Smooth muscle cell (in vitro differentiated cells): ENCODE measurements at regions not wholly inside any gene's neighbourhood (a gene's known extent, or its start where the extent isn't known, plus 50 kb on each side); places are given as distances from the start of the nearest gene placed in this dataset.

Experiments
- DNase-seq: peaks from one replicate; lab custom pipeline; 2025; ENCODE audit not compliant: unreplicated experiment; lab: John Stamatoyannopoulos, UW
- H2AFZ ChIP-seq: fragments of 200-600 bp; sonication (generic); 2 replicates; pipeline ENCODE4 v1.6.0; 2016; ENCODE audit warnings: antibody characterized with exemption, low read depth, mild to moderate bottlenecking
- H3F3A ChIP-seq: fragments of 200-600 bp; sonication (generic); 2 replicates; pipeline ENCODE4 v1.6.0; 2017; ENCODE audit warnings: antibody characterized with exemption, low read depth
- H3K27ac ChIP-seq: fragments of 200-600 bp; sonication (generic); 2 replicates; pipeline ENCODE4 v1.5.1; 2016; ENCODE audit warnings: low read depth, mild to moderate bottlenecking
- H3K27me3 ChIP-seq: fragments of 200-600 bp; sonication (generic); 2 replicates; pipeline ENCODE4 v1.6.1; 2016; ENCODE audit warnings: low read depth, mild to moderate bottlenecking
- H3K36me3 ChIP-seq: fragments of 200-600 bp; sonication (generic); 2 replicates; pipeline ENCODE4 v1.5.1; 2016; ENCODE audit warnings: low read depth
- H3K4me1 ChIP-seq: fragments of 200-600 bp; sonication (generic); 2 replicates; pipeline ENCODE4 v1.5.1; 2016; ENCODE audit warnings: low read depth
- H3K4me2 ChIP-seq: fragments of 200-600 bp; sonication (generic); 2 replicates; pipeline ENCODE4 v1.6.0; 2016; ENCODE audit warnings: mild to moderate bottlenecking
- H3K4me3 ChIP-seq: fragments of 200-600 bp; sonication (generic); 2 replicates; pipeline ENCODE4 v1.5.1; 2016; ENCODE audit warnings: mild to moderate bottlenecking
- H3K79me2 ChIP-seq: fragments of 200-600 bp; sonication (generic); 2 replicates; pipeline ENCODE4 v1.6.0; 2016; ENCODE audit warnings: low read depth, mild to moderate bottlenecking
- H3K9ac ChIP-seq: fragments of 200-600 bp; sonication (generic); 2 replicates; pipeline ENCODE4 v1.6.0; 2016; ENCODE audit warnings: low read depth
- H3K9me3 ChIP-seq: fragments of 200-600 bp; sonication (generic); replicated peaks from 2 replicates; pipeline ENCODE4 v1.5.1; 2016; ENCODE audit warnings: low read depth
- H4K20me1 ChIP-seq: fragments of 200-600 bp; sonication (generic); 2 replicates; pipeline ENCODE4 v1.6.0; 2016; ENCODE audit warnings: low read depth
- CTCF ChIP-seq: fragments of 200-600 bp; sonication (generic); IDR thresholded peaks from 2 replicates; pipeline ENCODE4 v1.5.1; 2017; ENCODE audit warnings: borderline replicate concordance, mild to moderate bottlenecking, antibody characterized with exemption; ENCODE audit not compliant: insufficient read depth, poor library complexity, severe bottlenecking
- WGBS: methylation state at CpG from one replicate; pipeline ENCODE4 v1.1.7; 2016; ENCODE audit warnings: low lambda C conversion rate; 5-methylcytosine and 5-hydroxymethylcytosine counted together

- H2AFZ ChIP-seq: no peak overlapping the region
- H3K4me3 ChIP-seq: no peak overlapping the region
- H3K4me2 ChIP-seq: no peak overlapping the region
- H3K4me1 ChIP-seq: no peaks in the 10 kb centered on the region
- no peak overlapping the region for H3K9ac ChIP-seq
- H4K20me1 ChIP-seq: no peaks in the 10 kb centered on the region
- H3K79me2 ChIP-seq: no peaks in the 10 kb centered on the region
- no peaks in the 10 kb centered on the region for H3K9me3 ChIP-seq
- TF ChIP-seq CTCF: no peak
- H3K36me3 ChIP-seq: no peaks in the 10 kb centered on the region
- no peak for DNase-seq
- WGBS: 87% methylated on average over 4 of the region's 4 CpGs
- no peaks in the 10 kb centered on the region for H3K27me3 ChIP-seq
- H3F3A ChIP-seq: no peaks in the 10 kb centered on the region
- H3K27ac ChIP-seq: no peak overlapping the region
These were observed 505.1 kb upstream of the TMPRSS15 start for GRCh38 chr21:18908641-18909040.

- Histone ChIP-seq H2AFZ (no peak overlapping the region), H3F3A (no peaks in the 10 kb centered on the region), H3K9me3 (no peaks in the 10 kb centered on the region), H3K27ac (no peak overlapping the region), H3K4me2 (no peak overlapping the region), H3K36me3 (no peaks in the 10 kb centered on the region), H3K79me2 (no peaks in the 10 kb centered on the region), H3K4me3 (no peak overlapping the region), H3K27me3 (no peaks in the 10 kb centered on the region), H4K20me1 (no peaks in the 10 kb centered on the region), H3K9ac (no peak overlapping the region), H3K4me1 (no peaks in the 10 kb centered on the region)
- no peak for TF ChIP-seq CTCF
- 88% methylated on average over 4 of the region's 4 CpGs for WGBS
- DNase-seq: no peak
These were observed 510.3 kb upstream of the TMPRSS15 start for GRCh38 chr21:18913914-18914313.

- Histone ChIP-seq H3K36me3 (no peaks in the 10 kb centered on the region), H3K9ac (no peak overlapping the region), H3K4me3 (no peak overlapping the region), H3F3A (no peaks in the 10 kb centered on the region), H3K4me1 (no peaks in the 10 kb centered on the region), H3K27ac (no peak overlapping the region), H3K79me2 (no peaks in the 10 kb centered on the region), H3K27me3 (no peaks in the 10 kb centered on the region), H4K20me1 (no peaks in the 10 kb centered on the region), H3K9me3 (no peaks in the 10 kb centered on the region), H2AFZ (no peak overlapping the region), H3K4me2 (no peak overlapping the region)
- TF ChIP-seq CTCF: no peak
- no peak for DNase-seq
- WGBS: 90% methylated on average over 2 of the region's 2 CpGs
These were observed 511.0 kb upstream of the TMPRSS15 start for GRCh38 chr21:18914570-18914969.

- H3K79me2 ChIP-seq: no peaks in the 10 kb centered on the region
- no peak overlapping the region for H3K4me3 ChIP-seq
- no peaks in the 10 kb centered on the region for H3K9me3 ChIP-seq
- no peaks in the 10 kb centered on the region for H3K27me3 ChIP-seq
- DNase-seq: no peak
- H3K4me2 ChIP-seq: no peak overlapping the region
- TF ChIP-seq CTCF: no peak
- no peaks in the 10 kb centered on the region for H3K4me1 ChIP-seq
- no peaks in the 10 kb centered on the region for H3F3A ChIP-seq
- no peaks in the 10 kb centered on the region for H4K20me1 ChIP-seq
- no peak overlapping the region for H2AFZ ChIP-seq
- H3K36me3 ChIP-seq: no peaks in the 10 kb centered on the region
- WGBS: 86% methylated on average over 6 of the region's 6 CpGs
- H3K9ac ChIP-seq: no peak overlapping the region
- no peak overlapping the region for H3K27ac ChIP-seq
These were observed 514.0 kb upstream of the TMPRSS15 start for GRCh38 chr21:18917622-18918021.
